ENCODE measurements at regions not wholly inside any gene's neighbourhood (a gene's known extent, or its start where the extent isn't known, plus 50 kb on each side); places are given as distances from the start of the nearest gene placed in this dataset.

DNA sequence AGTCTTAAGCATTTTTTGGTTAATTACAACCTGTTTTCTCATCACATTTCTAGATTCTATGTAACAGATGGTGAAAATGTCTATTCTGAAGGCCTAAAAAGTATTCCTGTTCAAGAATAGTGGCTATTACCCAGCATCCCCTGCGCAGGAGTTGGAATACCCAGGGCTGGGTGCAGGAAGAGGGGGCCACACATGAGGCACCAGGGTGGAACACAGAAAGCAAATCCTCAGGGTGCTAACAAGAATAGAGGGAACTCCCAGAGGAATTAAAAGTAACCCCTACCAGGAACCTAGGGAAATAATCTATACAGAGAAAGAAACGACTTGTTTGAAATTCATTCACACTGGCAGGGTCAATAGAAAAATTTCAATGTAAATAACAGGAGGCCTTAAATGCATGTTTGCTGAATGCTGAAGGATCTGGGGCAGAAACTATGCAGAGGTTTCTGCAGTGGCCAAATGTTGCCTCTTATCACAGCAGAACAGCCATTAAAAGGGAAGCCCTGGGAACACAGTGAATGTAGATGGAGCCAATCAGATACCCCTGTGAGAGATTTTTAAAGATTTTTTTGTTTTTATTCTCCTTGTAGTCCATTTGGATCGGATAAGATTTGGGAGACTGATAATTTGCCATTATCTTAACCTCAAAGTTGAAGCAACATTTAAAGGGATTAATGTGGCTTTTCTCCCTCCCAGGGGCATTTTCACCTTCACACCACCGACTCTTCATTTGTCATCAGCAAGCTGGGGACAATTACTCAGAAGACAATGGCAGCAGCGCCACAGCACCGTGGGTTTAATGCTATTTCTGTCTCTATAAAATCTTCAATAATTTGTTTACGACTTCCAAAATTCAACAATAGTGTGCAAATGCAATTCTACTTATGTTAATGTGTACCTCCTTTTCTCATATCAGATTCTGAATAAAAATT, 196.0 kb upstream of the PSMD7 start:
- H3K4me3 ChIP-seq (ENCODE audit: low read length) = no peak overlapping the region
- no peaks in the 10 kb centered on the region for H3K4me1 ChIP-seq (ENCODE audit: control insufficient read depth, insufficient read depth, low read length)
- no CpG with 5 or more reads among the region's 7 CpGs for WGBS (ENCODE audit: insufficient coverage)
- no peaks in the 10 kb centered on the region for H3K9me3 ChIP-seq (replicated peaks; ENCODE audit: control insufficient read depth, low read depth, low read length)
- no peaks in the 10 kb centered on the region for H3K36me3 ChIP-seq (ENCODE audit: control insufficient read depth, insufficient read depth, low read length)
- no peaks in the 10 kb centered on the region for H3K27me3 ChIP-seq (ENCODE audit: control insufficient read depth, insufficient read depth, low read length)
- no peak for DNase-seq
- H3K27ac ChIP-seq (ENCODE audit: low read length) = no peak overlapping the region

DNA sequence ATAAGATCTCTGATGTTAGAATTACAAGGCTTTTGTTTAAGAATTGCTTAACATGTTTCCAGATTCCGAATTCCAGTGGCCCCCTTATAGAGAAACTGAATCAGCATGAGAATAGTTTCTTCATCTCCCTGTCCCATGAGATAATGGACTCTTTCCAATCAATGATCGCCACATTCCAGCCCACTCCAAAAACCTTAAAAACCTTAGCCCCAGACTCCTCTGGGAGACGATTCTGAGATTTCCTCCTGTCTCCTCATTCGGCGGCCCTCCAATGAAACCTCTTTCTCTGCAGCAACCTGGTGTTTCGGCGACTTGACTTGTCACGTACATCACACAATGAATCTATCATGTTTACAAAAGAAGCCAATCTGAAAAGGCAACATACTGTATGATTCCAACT, 197.1 kb upstream of the PSMD7 start:
- WGBS (ENCODE audit: insufficient coverage) = 79% methylated on average over 4 of the region's 8 CpGs
- no peak overlapping the region for H3K4me3 ChIP-seq (ENCODE audit: low read length)
- no peak for DNase-seq
- no peaks in the 10 kb centered on the region for H3K9me3 ChIP-seq (replicated peaks; ENCODE audit: control insufficient read depth, low read depth, low read length)
- no peaks in the 10 kb centered on the region for H3K27me3 ChIP-seq (ENCODE audit: control insufficient read depth, insufficient read depth, low read length)
- H3K4me1 ChIP-seq (ENCODE audit: control insufficient read depth, insufficient read depth, low read length) = no peaks in the 10 kb centered on the region
- no peak overlapping the region for H3K27ac ChIP-seq (ENCODE audit: low read length)
- no peaks in the 10 kb centered on the region for H3K36me3 ChIP-seq (ENCODE audit: control insufficient read depth, insufficient read depth, low read length)

GRCh38 chr16:74094962-74095361, 201.7 kb upstream of the PSMD7 start:
- no peaks in the 10 kb centered on the region for H3K9me3 ChIP-seq (replicated peaks; ENCODE audit: control insufficient read depth, low read depth, low read length)
- WGBS (ENCODE audit: insufficient coverage) = 100% methylated on average over 1 of the region's 1 CpG
- H3K27ac ChIP-seq (ENCODE audit: low read length) = no peak overlapping the region
- no peak overlapping the region for H3K4me3 ChIP-seq (ENCODE audit: low read length)
- H3K4me1 ChIP-seq (ENCODE audit: control insufficient read depth, insufficient read depth, low read length) = no peaks in the 10 kb centered on the region
- no peak for DNase-seq
- H3K36me3 ChIP-seq (ENCODE audit: control insufficient read depth, insufficient read depth, low read length) = no peaks in the 10 kb centered on the region
- no peaks in the 10 kb centered on the region for H3K27me3 ChIP-seq (ENCODE audit: control insufficient read depth, insufficient read depth, low read length)

- H3K36me3 ChIP-seq (ENCODE audit: control insufficient read depth, insufficient read depth, low read length) = no peaks in the 10 kb centered on the region
- H3K27ac ChIP-seq (ENCODE audit: low read length) = no peak overlapping the region
- no peaks in the 10 kb centered on the region for H3K4me1 ChIP-seq (ENCODE audit: control insufficient read depth, insufficient read depth, low read length)
- H3K4me3 ChIP-seq (ENCODE audit: low read length) = no peak overlapping the region
- no peak for DNase-seq
- 78% methylated on average over 1 of the region's 4 CpGs for WGBS (ENCODE audit: insufficient coverage)
- H3K9me3 ChIP-seq (replicated peaks; ENCODE audit: control insufficient read depth, low read depth, low read length) = no peaks in the 10 kb centered on the region
- H3K27me3 ChIP-seq (ENCODE audit: control insufficient read depth, insufficient read depth, low read length) = no peaks in the 10 kb centered on the region
Measured at GRCh38 chr16:74094514-74094913, 202.1 kb upstream of the PSMD7 start.

DNA sequence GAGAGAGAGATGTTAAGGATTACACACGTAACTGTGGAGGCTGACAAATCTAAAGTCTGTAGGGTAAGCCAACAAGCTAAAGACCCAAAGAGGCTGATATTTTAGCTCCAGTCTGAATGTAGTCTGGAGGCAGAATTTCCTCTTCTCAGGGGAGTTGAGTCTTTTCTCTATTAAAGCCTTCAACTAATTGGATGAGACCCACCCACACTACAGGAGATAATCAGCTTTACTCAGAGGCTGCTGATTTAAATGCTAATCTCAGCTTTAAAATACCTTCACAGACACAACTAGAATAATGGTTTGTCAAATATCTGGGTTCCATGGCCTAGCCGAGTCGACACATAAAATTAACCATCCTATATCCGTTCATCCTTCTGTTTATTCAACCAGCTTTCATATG, 204.3 kb upstream of the PSMD7 start:
- Histone ChIP-seq H3K9me3 (replicated peaks; ENCODE audit: control insufficient read depth, low read depth, low read length) (no peaks in the 10 kb centered on the region), H3K27ac (ENCODE audit: low read length) (no peak overlapping the region), H3K4me3 (ENCODE audit: low read length) (no peak overlapping the region), H3K27me3 (ENCODE audit: control insufficient read depth, insufficient read depth, low read length) (no peaks in the 10 kb centered on the region), H3K36me3 (ENCODE audit: control insufficient read depth, insufficient read depth, low read length) (no peaks in the 10 kb centered on the region), H3K4me1 (ENCODE audit: control insufficient read depth, insufficient read depth, low read length) (no peaks in the 10 kb centered on the region)
- 92% methylated on average over 2 of the region's 4 CpGs for WGBS (ENCODE audit: insufficient coverage)
- DNase-seq = no peak

DNA sequence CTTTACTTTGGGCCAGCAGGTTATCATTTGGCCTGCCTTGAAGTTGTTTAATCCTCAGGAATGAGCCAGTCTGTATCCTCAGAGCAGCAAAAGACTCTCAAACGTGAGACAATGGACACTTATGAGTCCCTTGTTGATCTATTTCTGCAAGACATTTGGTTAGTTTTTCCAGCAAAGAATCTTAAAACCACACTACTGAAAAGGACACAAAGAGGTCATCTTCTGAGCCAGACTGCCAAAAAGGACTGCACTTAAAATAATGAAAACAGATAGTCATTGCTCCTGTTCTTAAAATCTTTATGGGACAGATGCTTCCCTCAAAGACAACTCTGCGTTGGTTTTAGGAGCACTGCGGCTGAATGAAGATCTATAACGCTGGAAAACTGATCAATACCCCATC, 205.7 kb upstream of the PSMD7 start:
- peak; percentile 61 for DNase-seq
- Histone ChIP-seq H3K27me3 (ENCODE audit: control insufficient read depth, insufficient read depth, low read length) (no peaks in the 10 kb centered on the region), H3K9me3 (replicated peaks; ENCODE audit: control insufficient read depth, low read depth, low read length) (no peaks in the 10 kb centered on the region), H3K27ac (ENCODE audit: low read length) (no peak overlapping the region), H3K4me1 (ENCODE audit: control insufficient read depth, insufficient read depth, low read length) (no peaks in the 10 kb centered on the region), H3K4me3 (ENCODE audit: low read length) (no peak overlapping the region), H3K36me3 (ENCODE audit: control insufficient read depth, insufficient read depth, low read length) (no peaks in the 10 kb centered on the region)
- WGBS (ENCODE audit: insufficient coverage) = no CpG with 5 or more reads among the region's 4 CpGs

- no peaks in the 10 kb centered on the region for H3K9me3 ChIP-seq (replicated peaks; ENCODE audit: control insufficient read depth, low read depth, low read length)
- no peaks in the 10 kb centered on the region for H3K4me1 ChIP-seq (ENCODE audit: control insufficient read depth, insufficient read depth, low read length)
- H3K36me3 ChIP-seq (ENCODE audit: control insufficient read depth, insufficient read depth, low read length) = no peaks in the 10 kb centered on the region
- no peak overlapping the region for H3K4me3 ChIP-seq (ENCODE audit: low read length)
- H3K27me3 ChIP-seq (ENCODE audit: control insufficient read depth, insufficient read depth, low read length) = no peaks in the 10 kb centered on the region
- no peak for DNase-seq
- WGBS (ENCODE audit: insufficient coverage) = no CpG with 5 or more reads among the region's 3 CpGs
- no peak overlapping the region for H3K27ac ChIP-seq (ENCODE audit: low read length)
Measured at GRCh38 chr16:74083541-74083940, 213.1 kb upstream of the PSMD7 start.

DNA sequence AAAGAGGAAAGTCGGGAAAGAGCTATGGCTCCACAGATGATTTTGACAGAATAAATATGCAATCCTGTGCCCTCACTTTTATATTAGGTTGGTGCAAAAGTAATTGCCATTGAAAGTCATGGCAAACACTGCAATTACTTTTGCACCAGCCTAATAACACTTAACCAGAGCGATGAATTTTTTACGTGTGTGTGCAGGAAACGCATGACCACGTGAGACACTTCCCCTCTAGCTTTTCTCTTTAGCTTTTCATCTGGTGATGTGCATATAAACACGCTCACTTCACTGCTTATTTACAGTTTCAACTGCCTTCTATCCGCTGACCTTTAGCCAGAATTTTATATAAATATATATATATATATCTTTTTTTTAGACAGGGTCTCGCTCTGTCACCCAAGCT, 216.3 kb upstream of the PSMD7 start:
- Histone ChIP-seq H3K27ac (ENCODE audit: low read length) (no peak overlapping the region), H3K4me3 (ENCODE audit: low read length) (no peak overlapping the region), H3K9me3 (replicated peaks; ENCODE audit: control insufficient read depth, low read depth, low read length) (no peaks in the 10 kb centered on the region), H3K4me1 (ENCODE audit: control insufficient read depth, insufficient read depth, low read length) (no peaks in the 10 kb centered on the region), H3K27me3 (ENCODE audit: control insufficient read depth, insufficient read depth, low read length) (no peaks in the 10 kb centered on the region), H3K36me3 (ENCODE audit: control insufficient read depth, insufficient read depth, low read length) (no peaks in the 10 kb centered on the region)
- no peak for DNase-seq
- WGBS (ENCODE audit: insufficient coverage) = 49% methylated on average over 3 of the region's 8 CpGs

DNA sequence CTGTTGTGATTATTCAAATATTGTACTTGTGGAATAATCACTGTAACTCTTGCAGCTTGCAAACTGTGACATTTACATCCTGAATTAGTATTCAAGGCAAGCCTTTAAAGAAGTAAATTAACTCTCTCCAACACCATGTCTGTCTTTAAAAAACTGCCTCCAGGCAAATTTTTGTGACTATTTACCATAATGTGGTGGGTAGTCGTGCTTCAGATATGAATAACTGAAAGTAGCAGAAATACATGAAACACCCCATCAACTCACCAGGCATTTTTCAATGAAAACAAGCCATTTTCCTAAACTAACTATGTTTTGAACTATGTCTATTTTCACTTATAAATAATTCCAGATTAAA, 217.4 kb upstream of the PSMD7 start:
- no peak overlapping the region for H3K27ac ChIP-seq (ENCODE audit: low read length)
- WGBS (ENCODE audit: insufficient coverage) = no CpG with 5 or more reads among the region's 1 CpG
- H3K4me1 ChIP-seq (ENCODE audit: control insufficient read depth, insufficient read depth, low read length) = no peaks in the 10 kb centered on the region
- no peak for DNase-seq
- no peaks in the 10 kb centered on the region for H3K36me3 ChIP-seq (ENCODE audit: control insufficient read depth, insufficient read depth, low read length)
- H3K9me3 ChIP-seq (replicated peaks; ENCODE audit: control insufficient read depth, low read depth, low read length) = no peaks in the 10 kb centered on the region
- no peaks in the 10 kb centered on the region for H3K27me3 ChIP-seq (ENCODE audit: control insufficient read depth, insufficient read depth, low read length)
- no peak overlapping the region for H3K4me3 ChIP-seq (ENCODE audit: low read length)

DNA sequence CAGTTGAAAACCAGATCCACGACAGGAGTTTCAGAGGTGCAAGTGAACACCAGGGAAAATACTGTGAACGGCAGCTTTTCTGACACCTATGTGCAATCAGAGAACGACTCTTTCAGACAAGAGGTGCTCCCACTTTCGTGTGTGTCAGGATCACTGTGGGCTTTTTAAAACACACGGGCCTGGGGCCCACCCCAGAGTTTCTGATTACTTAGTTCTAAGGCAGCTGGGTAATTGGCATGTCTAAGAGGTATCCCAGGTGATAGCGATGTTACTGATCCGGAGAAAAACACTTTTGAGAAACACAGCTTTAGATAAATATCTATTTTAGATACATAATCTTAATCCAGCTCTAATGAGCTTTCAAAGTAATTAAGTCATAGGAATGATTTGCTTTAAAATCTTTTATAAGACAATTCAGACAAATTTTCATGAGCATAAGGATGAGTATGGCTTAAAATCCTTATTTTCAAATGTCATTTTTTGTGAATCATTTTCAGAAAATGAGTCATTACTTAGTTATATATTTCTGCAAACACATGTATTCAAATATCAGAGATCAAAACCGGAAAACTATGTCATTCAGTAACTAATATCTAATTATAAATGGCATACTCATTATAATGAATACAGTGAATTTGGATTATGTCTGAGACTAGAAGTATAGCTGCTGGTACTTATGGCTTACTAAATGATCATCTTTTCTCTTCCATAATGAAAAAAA, 217.9 kb upstream of the PSMD7 start:
- Histone ChIP-seq H3K4me3 (ENCODE audit: low read length) (no peak overlapping the region), H3K27me3 (ENCODE audit: control insufficient read depth, insufficient read depth, low read length) (no peaks in the 10 kb centered on the region), H3K36me3 (ENCODE audit: control insufficient read depth, insufficient read depth, low read length) (no peaks in the 10 kb centered on the region), H3K4me1 (ENCODE audit: control insufficient read depth, insufficient read depth, low read length) (no peaks in the 10 kb centered on the region), H3K27ac (ENCODE audit: low read length) (no peak overlapping the region), H3K9me3 (replicated peaks; ENCODE audit: control insufficient read depth, low read depth, low read length) (no peaks in the 10 kb centered on the region)
- WGBS (ENCODE audit: insufficient coverage) = 54% methylated on average over 5 of the region's 8 CpGs
- DNase-seq = no peak
